ENCODE measurements at regions not wholly inside any gene's neighbourhood (a gene's known extent, or its start where the extent isn't known, plus 50 kb on each side); places are given as distances from the start of the nearest gene placed in this dataset.

GRCh38 chr18:51952844-51953243 lies 387.2 kb upstream of the DCC start:
- WGBS: 72% methylated on average over 2 of the region's 2 CpGs
- Histone ChIP-seq H3K4me3 (ENCODE audit: low read length) (no peak overlapping the region), H3K4me1 (ENCODE audit: control insufficient read depth, insufficient read depth, low read length) (no peaks in the 10 kb centered on the region), H3K27me3 (ENCODE audit: control insufficient read depth, insufficient read depth) (no peaks in the 10 kb centered on the region), H3K9me3 (ENCODE audit: control insufficient read depth, low read length) (no peaks in the 10 kb centered on the region), H3K27ac (ENCODE audit: low read length) (no peak overlapping the region)
- DNase-seq (no peak), ATAC-seq (no peak)
- intact Hi-C loops (cut with DNase I): no loop called here

DNA sequence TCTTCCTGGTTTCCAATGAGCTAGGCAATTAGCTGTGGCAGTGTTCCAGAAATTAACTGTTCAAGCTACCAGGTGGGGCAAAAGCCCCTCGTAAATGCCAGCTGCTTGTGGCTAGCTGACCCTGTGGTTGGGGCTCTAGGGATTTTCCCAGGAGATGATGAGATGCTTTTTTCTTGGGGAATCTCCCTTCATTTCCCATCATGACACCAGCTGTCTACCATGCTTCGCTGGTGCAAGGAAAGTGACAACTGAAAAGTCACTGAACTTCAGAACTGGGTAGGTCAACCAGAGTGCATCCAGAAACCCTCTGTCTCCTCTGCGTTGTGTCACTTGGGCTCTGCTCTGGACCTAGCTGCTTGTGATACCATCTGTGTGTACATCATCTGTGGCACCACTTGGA lies 386.5 kb upstream of the DCC start:
- WGBS: 71% methylated on average over 3 of the region's 3 CpGs
- H3K4me1 ChIP-seq (ENCODE audit: control insufficient read depth, insufficient read depth, low read length): no peaks in the 10 kb centered on the region

GRCh38 chr18:51955136-51955535 lies 384.9 kb upstream of the DCC start:
- Histone ChIP-seq H3K9me3 (ENCODE audit: control insufficient read depth, low read length) (no peaks in the 10 kb centered on the region), H3K27ac (ENCODE audit: low read length) (no peak overlapping the region), H3K4me3 (ENCODE audit: low read length) (no peak overlapping the region), H3K4me1 (ENCODE audit: control insufficient read depth, insufficient read depth, low read length) (no peaks in the 10 kb centered on the region), H3K27me3 (ENCODE audit: control insufficient read depth, insufficient read depth) (no peaks in the 10 kb centered on the region)
- intact Hi-C loops (cut with DNase I): no loop called here
- 72% methylated on average over 6 of the region's 6 CpGs for WGBS
- no peak for ATAC-seq
- no peak for DNase-seq

More for the DNA sequence above, 386.5 kb upstream of the DCC start:
- intact Hi-C loops (cut with DNase I): no loop called here
- ATAC-seq (no peak), DNase-seq (no peak)
- Histone ChIP-seq H3K27me3 (ENCODE audit: control insufficient read depth, insufficient read depth) (no peaks in the 10 kb centered on the region), H3K27ac (ENCODE audit: low read length) (no peak overlapping the region), H3K4me3 (ENCODE audit: low read length) (no peak overlapping the region), H3K9me3 (ENCODE audit: control insufficient read depth, low read length) (no peaks in the 10 kb centered on the region)

DNA sequence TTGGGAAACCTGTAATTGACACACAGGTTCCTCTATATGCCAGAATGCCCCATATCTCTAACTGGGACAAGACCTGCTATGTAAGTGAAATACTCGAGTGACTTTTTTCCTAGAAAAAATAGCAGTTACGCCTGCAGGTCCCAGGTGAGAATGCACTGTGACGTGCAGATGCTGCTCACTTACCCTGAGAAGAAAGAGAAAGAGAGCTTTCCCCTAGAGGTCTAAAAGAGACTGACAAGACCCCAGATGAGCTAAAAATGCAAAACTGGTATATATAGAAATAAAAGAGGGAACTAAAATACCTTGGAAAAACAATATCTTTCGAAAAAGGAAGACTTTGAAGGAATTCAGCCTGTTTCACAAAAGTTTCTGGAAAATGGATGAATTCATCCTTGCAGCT lies 383.0 kb upstream of the DCC start:
- Histone ChIP-seq H3K4me3 (ENCODE audit: low read length) (no peak overlapping the region), H3K9me3 (ENCODE audit: control insufficient read depth, low read length) (no peaks in the 10 kb centered on the region), H3K27ac (ENCODE audit: low read length) (no peak overlapping the region), H3K27me3 (ENCODE audit: control insufficient read depth, insufficient read depth) (no peaks in the 10 kb centered on the region), H3K4me1 (ENCODE audit: control insufficient read depth, insufficient read depth, low read length) (no peaks in the 10 kb centered on the region)
- no peak for DNase-seq
- intact Hi-C loops (cut with DNase I): no loop called here
- WGBS: 84% methylated on average over 4 of the region's 4 CpGs
- no peak for ATAC-seq

- WGBS: 53% methylated on average over 3 of the region's 3 CpGs
Observed at GRCh38 chr18:51980101-51980500, 359.9 kb upstream of the DCC start.

GRCh38 chr18:51988277-51988676 lies 351.7 kb upstream of the DCC start:
- WGBS: 29% methylated on average over 2 of the region's 2 CpGs

More at GRCh38 chr18:51980101-51980500, 359.9 kb upstream of the DCC start:
- Histone ChIP-seq H3K27ac (ENCODE audit: low read length) (no peak overlapping the region), H3K4me3 (ENCODE audit: low read length) (no peak overlapping the region), H3K27me3 (ENCODE audit: control insufficient read depth, insufficient read depth) (no peaks in the 10 kb centered on the region), H3K4me1 (ENCODE audit: control insufficient read depth, insufficient read depth, low read length) (no peaks in the 10 kb centered on the region), H3K9me3 (ENCODE audit: control insufficient read depth, low read length) (no peaks in the 10 kb centered on the region)
- ATAC-seq: no peak
- DNase-seq: no peak
- intact Hi-C loops (cut with DNase I): no loop called here

GRCh38 chr18:51997129-51997528 lies 342.9 kb upstream of the DCC start:
- Histone ChIP-seq H3K27me3 (ENCODE audit: control insufficient read depth, insufficient read depth) (no peaks in the 10 kb centered on the region), H3K4me1 (ENCODE audit: control insufficient read depth, insufficient read depth, low read length) (no peaks in the 10 kb centered on the region), H3K9me3 (ENCODE audit: control insufficient read depth, low read length) (no peaks in the 10 kb centered on the region), H3K4me3 (ENCODE audit: low read length) (no peak overlapping the region), H3K27ac (ENCODE audit: low read length) (no peak overlapping the region)
- no peak for DNase-seq
- intact Hi-C loops (cut with DNase I): no loop called here
- WGBS: 82% methylated on average over 2 of the region's 2 CpGs
- no peak for ATAC-seq

More at GRCh38 chr18:51988277-51988676, 351.7 kb upstream of the DCC start:
- no peaks in the 10 kb centered on the region for H3K27me3 ChIP-seq (ENCODE audit: control insufficient read depth, insufficient read depth)
- H3K27ac ChIP-seq (ENCODE audit: low read length): no peak overlapping the region
- intact Hi-C loops (cut with DNase I): no loop called here
- no peak for ATAC-seq
- no peak for DNase-seq
- H3K9me3 ChIP-seq (ENCODE audit: control insufficient read depth, low read length): no peaks in the 10 kb centered on the region
- no peaks in the 10 kb centered on the region for H3K4me1 ChIP-seq (ENCODE audit: control insufficient read depth, insufficient read depth, low read length)
- no peak overlapping the region for H3K4me3 ChIP-seq (ENCODE audit: low read length)

- no peak for ATAC-seq
- H3K9me3 ChIP-seq (ENCODE audit: control insufficient read depth, low read length): no peaks in the 10 kb centered on the region
- no peaks in the 10 kb centered on the region for H3K27me3 ChIP-seq (ENCODE audit: control insufficient read depth, insufficient read depth)
- H3K4me3 ChIP-seq (ENCODE audit: low read length): no peak overlapping the region
- intact Hi-C loops (cut with DNase I): no loop called here
- DNase-seq: no peak
- H3K27ac ChIP-seq (ENCODE audit: low read length): no peak overlapping the region
- no peaks in the 10 kb centered on the region for H3K4me1 ChIP-seq (ENCODE audit: control insufficient read depth, insufficient read depth, low read length)
- 69% methylated on average over 3 of the region's 3 CpGs for WGBS
Observed at GRCh38 chr18:51998066-51998465, 341.9 kb upstream of the DCC start.

DNA sequence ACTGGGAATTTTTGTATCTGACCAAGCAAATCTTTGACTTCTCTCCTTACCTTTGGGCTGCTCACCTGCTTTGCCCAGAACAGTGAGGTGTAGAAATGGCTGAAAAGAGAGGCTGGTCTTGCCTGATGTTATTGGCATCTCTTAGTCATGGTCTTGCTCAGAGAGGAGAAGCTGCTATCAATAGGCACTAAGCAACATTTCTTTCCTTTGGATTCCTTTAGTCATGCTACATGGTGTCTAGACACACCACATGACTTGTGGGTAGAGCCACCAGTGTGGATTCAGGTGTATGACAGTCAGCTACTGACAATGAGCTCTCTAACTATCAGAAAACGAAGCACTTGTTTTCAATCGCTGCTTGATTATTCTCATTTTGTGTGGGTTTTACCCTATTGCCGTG lies 341.3 kb upstream of the DCC start:
- no peaks in the 10 kb centered on the region for H3K27me3 ChIP-seq (ENCODE audit: control insufficient read depth, insufficient read depth)
- no peak overlapping the region for H3K4me3 ChIP-seq (ENCODE audit: low read length)
- intact Hi-C loops (cut with DNase I): no loop called here
- ATAC-seq (no peak), DNase-seq (no peak)
- no peaks in the 10 kb centered on the region for H3K9me3 ChIP-seq (ENCODE audit: control insufficient read depth, low read length)
- H3K27ac ChIP-seq (ENCODE audit: low read length): no peak overlapping the region
- H3K4me1 ChIP-seq (ENCODE audit: control insufficient read depth, insufficient read depth, low read length): no peaks in the 10 kb centered on the region
- WGBS: 85% methylated on average over 3 of the region's 3 CpGs

DNA sequence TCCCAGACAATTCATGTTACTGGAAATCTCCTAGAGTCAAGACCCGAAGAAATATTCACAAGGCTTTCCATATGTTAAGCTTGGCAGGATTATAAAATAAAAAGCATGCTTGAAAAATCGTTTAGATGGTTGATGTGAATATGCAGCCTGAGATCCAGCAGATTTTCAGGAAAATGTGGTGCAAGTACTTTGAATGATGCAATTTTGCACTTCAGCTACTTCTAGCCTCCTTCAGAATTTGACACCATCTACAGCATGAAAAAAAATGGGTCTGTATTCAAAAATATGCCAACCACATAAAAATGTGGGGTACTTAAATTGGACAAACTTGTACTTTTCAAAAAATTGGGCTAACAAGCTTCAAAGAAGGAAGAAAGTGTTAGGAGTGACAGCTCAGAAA lies 340.6 kb upstream of the DCC start:
- intact Hi-C loops (cut with DNase I): no loop called here
- ATAC-seq (no peak), DNase-seq (no peak)
- Histone ChIP-seq H3K27me3 (ENCODE audit: control insufficient read depth, insufficient read depth) (no peaks in the 10 kb centered on the region), H3K27ac (ENCODE audit: low read length) (no peak overlapping the region), H3K4me1 (ENCODE audit: control insufficient read depth, insufficient read depth, low read length) (no peaks in the 10 kb centered on the region), H3K4me3 (ENCODE audit: low read length) (no peak overlapping the region), H3K9me3 (ENCODE audit: control insufficient read depth, low read length) (no peaks in the 10 kb centered on the region)
- 38% methylated on average over 2 of the region's 2 CpGs for WGBS

DNA sequence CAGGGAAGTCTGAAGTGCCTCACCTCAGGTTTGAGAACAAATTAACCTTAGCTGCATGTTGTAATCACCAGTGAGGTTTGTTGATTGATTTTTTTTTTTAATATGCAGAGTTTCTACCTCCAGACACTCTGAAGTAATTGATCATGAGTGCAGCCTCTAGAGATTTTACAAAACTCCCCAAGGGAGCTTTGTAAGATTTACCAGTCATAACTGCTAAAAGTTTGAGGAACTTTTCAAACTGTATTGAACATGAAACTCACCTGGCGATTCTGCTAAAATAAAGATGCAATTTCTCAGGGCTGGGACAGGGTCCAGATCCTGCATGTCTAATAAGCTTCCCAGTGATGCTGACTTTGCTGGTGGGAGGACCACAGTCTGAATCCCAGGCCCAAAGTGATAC lies 339.6 kb upstream of the DCC start:
- ATAC-seq: no peak
- H3K4me1 ChIP-seq (ENCODE audit: control insufficient read depth, insufficient read depth, low read length): no peaks in the 10 kb centered on the region
- no peak overlapping the region for H3K27ac ChIP-seq (ENCODE audit: low read length)
- H3K4me3 ChIP-seq (ENCODE audit: low read length): no peak overlapping the region
- H3K9me3 ChIP-seq (ENCODE audit: control insufficient read depth, low read length): no peaks in the 10 kb centered on the region
- 83% methylated on average over 1 of the region's 1 CpG for WGBS
- H3K27me3 ChIP-seq (ENCODE audit: control insufficient read depth, insufficient read depth): no peaks in the 10 kb centered on the region
- intact Hi-C loops (cut with DNase I): no loop called here
- no peak for DNase-seq

- 67% methylated on average over 1 of the region's 1 CpG for WGBS
- no peak overlapping the region for H3K27ac ChIP-seq (ENCODE audit: low read length)
- H3K9me3 ChIP-seq (ENCODE audit: control insufficient read depth, low read length): no peaks in the 10 kb centered on the region
- H3K4me1 ChIP-seq (ENCODE audit: control insufficient read depth, insufficient read depth, low read length): no peaks in the 10 kb centered on the region
- DNase-seq (no peak), ATAC-seq (no peak)
- no peak overlapping the region for H3K4me3 ChIP-seq (ENCODE audit: low read length)
- no peaks in the 10 kb centered on the region for H3K27me3 ChIP-seq (ENCODE audit: control insufficient read depth, insufficient read depth)
- intact Hi-C loops (cut with DNase I): no loop called here
Observed at GRCh38 chr18:52001106-52001505, 338.9 kb upstream of the DCC start.
